Neuronal stem cell (in vitro differentiated cells): ENCODE measurements at regions not wholly inside any gene's neighbourhood (a gene's known extent, or its start where the extent isn't known, plus 50 kb on each side); places are given as distances from the start of the nearest gene placed in this dataset.

Source experiments
- DNase-seq: peaks from one replicate; pipeline ENCODE4 v3.0.0-alpha.2; 2013; ENCODE audit warnings: low spot score
- H2AFZ ChIP-seq: one replicate; pipeline ENCODE4 v1.6.1; 2013; ENCODE audit warnings: mild to moderate bottlenecking, low read length, inconsistent platforms
- H2AK5ac ChIP-seq: 2 replicates; pipeline ENCODE4 v1.6.1; 2013; ENCODE audit warnings: low read depth, mild to moderate bottlenecking, inconsistent platforms, low read length, moderate library complexity, mixed read lengths
- H2BK120ac ChIP-seq: 2 replicates; pipeline ENCODE4 v1.6.1; 2013; ENCODE audit warnings: low read depth, mild to moderate bottlenecking, inconsistent platforms, low read length, moderate library complexity, mixed read lengths
- H2BK12ac ChIP-seq: one replicate; pipeline ENCODE4 v1.6.1; 2013; ENCODE audit warnings: low read length, inconsistent platforms
- H2BK15ac ChIP-seq: 2 replicates; pipeline ENCODE4 v1.6.1; 2013; ENCODE audit warnings: mild to moderate bottlenecking, low read length, inconsistent platforms, mixed read lengths
- H2BK5ac ChIP-seq: one replicate; pipeline ENCODE4 v1.6.1; 2013; ENCODE audit warnings: inconsistent platforms, mild to moderate bottlenecking, low read length, moderate library complexity
- H3K14ac ChIP-seq: one replicate; pipeline ENCODE4 v1.6.1; 2013; ENCODE audit warnings: low read length, inconsistent platforms
- H3K18ac ChIP-seq: 2 replicates; pipeline ENCODE4 v1.6.1; 2013; ENCODE audit warnings: low read length, inconsistent platforms
- H3K23ac ChIP-seq: 2 replicates; pipeline ENCODE4 v1.6.1; 2013; ENCODE audit warnings: low read depth, mild to moderate bottlenecking, mixed read lengths, low read length, inconsistent platforms; ENCODE audit not compliant: poor library complexity
- H3K27ac ChIP-seq: replicated peaks from 3 replicates; pipeline ENCODE4 v1.5.1; 2013; ENCODE audit warnings: low read length, inconsistent platforms
- H3K27me3 ChIP-seq, 3 experiments: 2 replicates each; pipeline ENCODE4 v1.6.1; 2013; ENCODE audit warnings: low read length in 3 of 3, mild to moderate bottlenecking in 2 of 3, inconsistent platforms in 1 of 3, low read depth in 1 of 3, mixed read lengths in 1 of 3, moderate library complexity in 1 of 3; ENCODE audit not compliant: control insufficient read depth in 3 of 3, insufficient read depth in 3 of 3
- H3K36me3 ChIP-seq, 2 donors: replicated peaks in 1 of 2; 2 replicates each; pipeline ENCODE4 v1.6.1; 2013; ENCODE audit warnings: low read length in 2 of 2; ENCODE audit not compliant: control insufficient read depth in 2 of 2, insufficient read depth in 2 of 2
- H3K4ac ChIP-seq: 2 replicates; pipeline ENCODE4 v1.6.1; 2013; ENCODE audit warnings: inconsistent platforms, mild to moderate bottlenecking, low read length, moderate library complexity
- H3K4me1 ChIP-seq, 2 donors: 1 replicate in 1 of 2; 2 replicates in 1 of 2; pipeline ENCODE4 v1.6.1; 2013; ENCODE audit warnings: low read length in 2 of 2, low read depth in 1 of 2; ENCODE audit not compliant: control insufficient read depth in 2 of 2, insufficient read depth in 1 of 2
- H3K4me2 ChIP-seq: one replicate; pipeline ENCODE4 v1.6.1; 2013; ENCODE audit warnings: mild to moderate bottlenecking, low read length, inconsistent platforms; ENCODE audit not compliant: insufficient read depth, poor library complexity, severe bottlenecking
- H3K4me3 ChIP-seq, 2 donors: 2 replicates each; pipeline ENCODE4 v1.5.1; 2013; ENCODE audit warnings: low read length in 2 of 2, mild to moderate bottlenecking in 2 of 2, inconsistent platforms in 1 of 2, moderate library complexity in 1 of 2
- H3K79me1 ChIP-seq: one replicate; pipeline ENCODE4 v1.6.1; 2013; ENCODE audit warnings: low read depth, mild to moderate bottlenecking, inconsistent platforms, low read length, moderate library complexity
- H3K9ac ChIP-seq: one replicate; pipeline ENCODE4 v1.6.1; 2013; ENCODE audit warnings: mild to moderate bottlenecking, low read depth, low read length, inconsistent platforms; ENCODE audit not compliant: poor library complexity
- H3K9me3 ChIP-seq, 2 donors: replicated peaks in 1 of 2; 2 replicates each; pipeline versions ENCODE3 to v1.6.1; 2013; ENCODE audit warnings: low read length in 2 of 2, mild to moderate bottlenecking in 2 of 2, inconsistent platforms in 1 of 2, low read depth in 1 of 2, mixed read lengths in 1 of 2, moderate library complexity in 1 of 2; ENCODE audit not compliant: control insufficient read depth in 2 of 2, insufficient read depth in 1 of 2
- H4K8ac ChIP-seq: one replicate; pipeline ENCODE4 v1.6.1; 2013; ENCODE audit warnings: low read depth, mild to moderate bottlenecking, inconsistent platforms, low read length, moderate library complexity
- H4K91ac ChIP-seq: one replicate; pipeline ENCODE4 v1.6.1; 2013; ENCODE audit warnings: low read length, low read depth, mild to moderate bottlenecking, inconsistent platforms; ENCODE audit not compliant: poor library complexity
- WGBS, 2 donors: extraction: QIAGEN DNeasy Blood & Tissue Kit; methylation state at CpG; one replicate each; pipeline ENCODE4 v1.1.7; 2013; ENCODE audit warnings: missing lambda C conversion rate in 2 of 2, mixed read lengths in 1 of 2; ENCODE audit not compliant: insufficient read length in 2 of 2, insufficient replicate concordance in 1 of 2; ENCODE audit errors: extremely low coverage in 2 of 2; 5-methylcytosine and 5-hydroxymethylcytosine counted together

GRCh38 chr14:76664790-76665189 lies 96.5 kb upstream of the VASH1 start:
- H3K4me2 ChIP-seq = no peak overlapping the region
- no peak overlapping the region for H4K91ac ChIP-seq
- H2AFZ ChIP-seq = no peak overlapping the region
- H3K4ac ChIP-seq = no peak overlapping the region
- H3K4me3 ChIP-seq = no peak overlapping the region
- H3K36me3 ChIP-seq = no peaks in the 10 kb centered on the region
- H3K27ac ChIP-seq = no peak overlapping the region
- H2BK12ac ChIP-seq = peak overlapping the region; percentile 78
- no CpG with 5 or more reads among the region's 4 CpGs for WGBS, 2 donors
- H3K9me3 ChIP-seq = peaks cover 0 to 4% of the 10 kb centered on the region in 2 donors
- no peak overlapping the region for H2BK5ac ChIP-seq
- H3K4me1 ChIP-seq = peaks cover 4 to 13% of the 10 kb centered on the region in 2 donors
- no peak overlapping the region for H4K8ac ChIP-seq
- H2AK5ac ChIP-seq = no peak overlapping the region
- H3K27me3 ChIP-seq = no peaks in the 10 kb centered on the region
- H3K23ac ChIP-seq = no peak overlapping the region
- H2BK120ac ChIP-seq = no peak overlapping the region
- no peaks in the 10 kb centered on the region for H3K79me1 ChIP-seq
- no peak overlapping the region for H3K14ac ChIP-seq
- no peak overlapping the region for H2BK15ac ChIP-seq
- DNase-seq = no peak
- H3K9ac ChIP-seq = no peak overlapping the region
- peak overlapping the region; percentile 79 for H3K18ac ChIP-seq

- Histone ChIP-seq H3K9me3 (peaks cover 0 to 4% of the 10 kb centered on the region in 2 donors), H4K8ac (no peak overlapping the region), H2AFZ (peak overlapping the region; percentile 73), H2BK15ac (no peak overlapping the region), H2BK5ac (no peak overlapping the region), H3K14ac (no peak overlapping the region), H3K9ac (no peak overlapping the region), H2BK120ac (no peak overlapping the region), H3K4me3 (no peak overlapping the region), H3K18ac (no peak overlapping the region), H3K4ac (no peak overlapping the region), H3K27me3 (no peaks in the 10 kb centered on the region), H2BK12ac (no peak overlapping the region), H3K4me2 (no peak overlapping the region), H4K91ac (no peak overlapping the region), H3K27ac (peak overlapping the region; percentile 83), H3K36me3 (no peaks in the 10 kb centered on the region), H2AK5ac (no peak overlapping the region), H3K4me1 (peaks cover 4 to 13% of the 10 kb centered on the region in 2 donors), H3K79me1 (no peaks in the 10 kb centered on the region), H3K23ac (no peak overlapping the region)
- no CpG with 5 or more reads among the region's 5 CpGs for WGBS, 2 donors
- peak; percentile 48 for DNase-seq
Observed at GRCh38 chr14:76666746-76667145, 94.5 kb upstream of the VASH1 start.

- no peak overlapping the region for H2BK120ac ChIP-seq
- no peak overlapping the region for H3K4me2 ChIP-seq
Observed at GRCh38 chr14:76669770-76670169, 91.5 kb upstream of the VASH1 start.

GRCh38 chr14:76672123-76672522 lies 89.1 kb upstream of the VASH1 start:
- Histone ChIP-seq H2BK5ac (no peak overlapping the region), H4K8ac (no peak overlapping the region), H4K91ac (no peak overlapping the region), H3K9me3 (peaks cover 0 to 4% of the 10 kb centered on the region in 2 donors), H3K4ac (no peak overlapping the region), H3K18ac (no peak overlapping the region), H3K4me1 (no peaks in the 10 kb centered on the region), H2AFZ (no peak overlapping the region), H3K14ac (no peak overlapping the region), H3K23ac (no peak overlapping the region), H3K79me1 (no peaks in the 10 kb centered on the region), H2AK5ac (no peak overlapping the region), H3K36me3 (no peaks in the 10 kb centered on the region), H2BK120ac (no peak overlapping the region), H3K9ac (no peak overlapping the region), H3K4me2 (no peak overlapping the region), H3K4me3 (no peak overlapping the region), H2BK12ac (no peak overlapping the region), H3K27me3 (peaks cover 0 to 16% (median 0%) of the 10 kb centered on the region in 3 experiments), H3K27ac (no peak overlapping the region), H2BK15ac (no peak overlapping the region)
- no CpG with 5 or more reads among the region's 3 CpGs for WGBS, 2 donors
- DNase-seq = no peak

More at GRCh38 chr14:76669770-76670169, 91.5 kb upstream of the VASH1 start:
- no peak for DNase-seq
- Histone ChIP-seq H2BK15ac (no peak overlapping the region), H3K27me3 (peaks cover 0 to 13% (median 0%) of the 10 kb centered on the region in 3 experiments), H3K9me3 (peaks cover 0 to 4% of the 10 kb centered on the region in 2 donors), H3K14ac (no peak overlapping the region), H4K91ac (no peak overlapping the region), H3K18ac (no peak overlapping the region), H3K4me3 (no peak overlapping the region), H2AFZ (no peak overlapping the region), H3K36me3 (no peaks in the 10 kb centered on the region), H2BK12ac (no peak overlapping the region), H3K27ac (no peak overlapping the region), H3K79me1 (no peaks in the 10 kb centered on the region), H3K9ac (no peak overlapping the region), H2BK5ac (no peak overlapping the region), H4K8ac (no peak overlapping the region), H2AK5ac (no peak overlapping the region), H3K4me1 (peaks cover 4 to 12% of the 10 kb centered on the region in 2 donors), H3K23ac (no peak overlapping the region), H3K4ac (no peak overlapping the region)
